ENCODE measurements at regions not wholly inside any gene's neighbourhood (a gene's known extent, or its start where the extent isn't known, plus 50 kb on each side); places are given as distances from the start of the nearest gene placed in this dataset.

DNA sequence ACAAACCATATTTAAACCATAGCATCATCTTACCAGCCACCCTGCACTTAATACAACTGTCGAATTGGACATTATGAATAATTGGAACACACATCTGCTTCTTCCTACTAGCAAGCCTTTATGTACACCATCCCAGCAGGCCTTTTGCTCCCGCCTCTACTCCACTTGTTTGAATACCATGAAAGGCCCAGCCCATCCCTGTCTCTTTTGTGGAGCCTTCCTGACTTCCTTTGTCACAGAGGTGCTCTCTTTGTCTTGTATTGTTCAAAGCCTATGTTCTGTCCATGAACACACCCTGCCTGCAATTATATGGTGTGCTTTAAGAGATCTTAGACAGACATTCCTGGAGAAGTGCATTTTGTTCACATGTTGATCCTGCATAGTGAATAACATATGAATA lies 465.7 kb downstream of the DIRAS2 start:
- TF ChIP-seq, protein P1, sequence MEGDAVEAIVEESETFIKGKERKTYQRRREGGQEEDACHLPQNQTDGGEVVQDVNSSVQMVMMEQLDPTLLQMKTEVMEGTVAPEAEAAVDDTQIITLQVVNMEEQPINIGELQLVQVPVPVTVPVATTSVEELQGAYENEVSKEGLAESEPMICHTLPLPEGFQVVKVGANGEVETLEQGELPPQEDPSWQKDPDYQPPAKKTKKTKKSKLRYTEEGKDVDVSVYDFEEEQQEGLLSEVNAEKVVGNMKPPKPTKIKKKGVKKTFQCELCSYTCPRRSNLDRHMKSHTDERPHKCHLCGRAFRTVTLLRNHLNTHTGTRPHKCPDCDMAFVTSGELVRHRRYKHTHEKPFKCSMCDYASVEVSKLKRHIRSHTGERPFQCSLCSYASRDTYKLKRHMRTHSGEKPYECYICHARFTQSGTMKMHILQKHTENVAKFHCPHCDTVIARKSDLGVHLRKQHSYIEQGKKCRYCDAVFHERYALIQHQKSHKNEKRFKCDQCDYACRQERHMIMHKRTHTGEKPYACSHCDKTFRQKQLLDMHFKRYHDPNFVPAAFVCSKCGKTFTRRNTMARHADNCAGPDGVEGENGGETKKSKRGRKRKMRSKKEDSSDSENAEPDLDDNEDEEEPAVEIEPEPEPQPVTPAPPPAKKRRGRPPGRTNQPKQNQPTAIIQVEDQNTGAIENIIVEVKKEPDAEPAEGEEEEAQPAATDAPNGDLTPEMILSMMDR (conservative IDR thresholded peaks at IDR 0.05; ENCODE audit: low read length) = no peak
- TF ChIP-seq EZH2phosphoT487 (IDR thresholded peaks at IDR 0.05; ENCODE audit: borderline replicate concordance, low read depth, low read length) = no peak

Data from OCI-LY7 (cell line).